ENCODE measurements at regions not wholly inside any gene's neighbourhood (a gene's known extent, or its start where the extent isn't known, plus 50 kb on each side); places are given as distances from the start of the nearest gene placed in this dataset.

DNA sequence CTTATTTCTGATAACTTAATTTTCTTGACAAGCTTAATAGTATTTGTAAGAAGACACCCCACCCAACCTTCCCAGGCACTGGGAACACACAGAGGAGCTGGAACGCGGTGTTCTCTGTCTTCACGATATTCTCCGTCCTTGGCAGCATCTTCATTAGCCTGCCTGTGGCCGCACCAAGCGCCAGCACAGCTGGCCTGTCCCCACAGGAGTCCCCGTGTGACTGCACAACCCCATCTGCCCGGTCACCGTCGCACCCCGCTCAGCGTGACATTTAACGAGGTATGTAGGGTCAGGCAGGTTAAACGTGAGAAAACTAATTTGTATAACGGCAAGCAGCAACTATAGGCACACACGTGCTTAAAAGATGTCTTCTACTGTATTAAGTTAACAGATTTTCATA lies 293.3 kb downstream of the BRD1 start:
- no peak for DNase-seq (ENCODE audit: low spot score)
- no peak overlapping the region for H3K4me2 ChIP-seq (ENCODE audit: low read depth, low read length)
- BruUV-seq (replicated peaks), result no TSS peak
- H3K9ac ChIP-seq (ENCODE audit: insufficient read depth, low read depth, low read length), result no peak overlapping the region
- no peaks in the 10 kb centered on the region for H3K4me1 ChIP-seq (ENCODE audit: insufficient read depth, low read length)
- no peak overlapping the region for H3K4me3 ChIP-seq (replicated peaks in 1 of 3; ENCODE audit: insufficient read depth in 1 of 3, low read depth in 2 of 3, low read length in 3 of 3)
- no peak for ATAC-seq
- H3K79me2 ChIP-seq (ENCODE audit: insufficient read depth, low read length), result no peaks in the 10 kb centered on the region
- intact Hi-C loops (cut with micrococcal nuclease; ENCODE audit: unreplicated experiment), result no loop called here
- CTCF ChIA-PET (ENCODE audit: low intra/inter-chr PET ratio, low total read pairs), result no interaction called here
- TF ChIP-seq ZFP36L1 (CRISPR knock-in tag; IDR thresholded peaks at IDR 0.05) (no peak), ZNF354B (CRISPR knock-in tag; IDR thresholded peaks at IDR 0.05) (no peak), SNRNP70 (IDR thresholded peaks at IDR 0.05; ENCODE audit: low read depth, low read length) (no peak), MYC (CRISPR knock-in tag; IDR thresholded peaks at IDR 0.05; ENCODE audit: borderline replicate concordance) (no peak), RARA (CRISPR knock-in tag; IDR thresholded peaks at IDR 0.05) (no peak), NFRKB (IDR thresholded peaks at IDR 0.05) (no peak), ZNF501 (CRISPR knock-in tag; IDR thresholded peaks at IDR 0.05) (no peak), ZNF225 (CRISPR knock-in tag; IDR thresholded peaks at IDR 0.05) (no peak), ZNF749 (CRISPR knock-in tag; IDR thresholded peaks at IDR 0.05; ENCODE audit: borderline replicate concordance) (no peak), ZNF589 (CRISPR knock-in tag; conservative IDR thresholded peaks at IDR 0.05) (no peak)
- TF ChIP-seq, protein P1, sequence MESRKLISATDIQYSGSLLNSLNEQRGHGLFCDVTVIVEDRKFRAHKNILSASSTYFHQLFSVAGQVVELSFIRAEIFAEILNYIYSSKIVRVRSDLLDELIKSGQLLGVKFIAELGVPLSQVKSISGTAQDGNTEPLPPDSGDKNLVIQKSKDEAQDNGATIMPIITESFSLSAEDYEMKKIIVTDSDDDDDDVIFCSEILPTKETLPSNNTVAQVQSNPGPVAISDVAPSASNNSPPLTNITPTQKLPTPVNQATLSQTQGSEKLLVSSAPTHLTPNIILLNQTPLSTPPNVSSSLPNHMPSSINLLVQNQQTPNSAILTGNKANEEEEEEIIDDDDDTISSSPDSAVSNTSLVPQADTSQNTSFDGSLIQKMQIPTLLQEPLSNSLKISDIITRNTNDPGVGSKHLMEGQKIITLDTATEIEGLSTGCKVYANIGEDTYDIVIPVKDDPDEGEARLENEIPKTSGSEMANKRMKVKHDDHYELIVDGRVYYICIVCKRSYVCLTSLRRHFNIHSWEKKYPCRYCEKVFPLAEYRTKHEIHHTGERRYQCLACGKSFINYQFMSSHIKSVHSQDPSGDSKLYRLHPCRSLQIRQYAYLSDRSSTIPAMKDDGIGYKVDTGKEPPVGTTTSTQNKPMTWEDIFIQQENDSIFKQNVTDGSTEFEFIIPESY (CRISPR knock-in tag; IDR thresholded peaks at IDR 0.05), result no peak
- TF ChIP-seq, protein P2, sequence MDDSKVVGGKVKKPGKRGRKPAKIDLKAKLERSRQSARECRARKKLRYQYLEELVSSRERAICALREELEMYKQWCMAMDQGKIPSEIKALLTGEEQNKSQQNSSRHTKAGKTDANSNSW (CRISPR knock-in tag; IDR thresholded peaks at IDR 0.05; ENCODE audit: borderline replicate concordance), result no peak
- TF ChIP-seq, protein P3, sequence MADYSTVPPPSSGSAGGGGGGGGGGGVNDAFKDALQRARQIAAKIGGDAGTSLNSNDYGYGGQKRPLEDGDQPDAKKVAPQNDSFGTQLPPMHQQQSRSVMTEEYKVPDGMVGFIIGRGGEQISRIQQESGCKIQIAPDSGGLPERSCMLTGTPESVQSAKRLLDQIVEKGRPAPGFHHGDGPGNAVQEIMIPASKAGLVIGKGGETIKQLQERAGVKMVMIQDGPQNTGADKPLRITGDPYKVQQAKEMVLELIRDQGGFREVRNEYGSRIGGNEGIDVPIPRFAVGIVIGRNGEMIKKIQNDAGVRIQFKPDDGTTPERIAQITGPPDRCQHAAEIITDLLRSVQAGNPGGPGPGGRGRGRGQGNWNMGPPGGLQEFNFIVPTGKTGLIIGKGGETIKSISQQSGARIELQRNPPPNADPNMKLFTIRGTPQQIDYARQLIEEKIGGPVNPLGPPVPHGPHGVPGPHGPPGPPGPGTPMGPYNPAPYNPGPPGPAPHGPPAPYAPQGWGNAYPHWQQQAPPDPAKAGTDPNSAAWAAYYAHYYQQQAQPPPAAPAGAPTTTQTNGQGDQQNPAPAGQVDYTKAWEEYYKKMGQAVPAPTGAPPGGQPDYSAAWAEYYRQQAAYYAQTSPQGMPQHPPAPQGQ (CRISPR knock-in tag; IDR thresholded peaks at IDR 0.05; ENCODE audit: borderline replicate concordance), result no peak
- WGBS (ENCODE audit: low lambda C conversion rate), result 44% methylated on average over 16 of the region's 16 CpGs
- peaks cover 3% of the 10 kb centered on the region; the same call in 1 of the 2 replicates for H4K20me1 ChIP-seq (ENCODE audit: insufficient read depth, low read length)
- no peaks in the 10 kb centered on the region for H3K9me3 ChIP-seq (ENCODE audit: low read length)
- H3K27ac ChIP-seq (ENCODE audit: extremely low read length, insufficient read depth, low read length), result no peak overlapping the region
- peaks cover 5 to 46% of the 10 kb centered on the region in 2 experiments; a peak in 4 of 5 replicates for H3K27me3 ChIP-seq (ENCODE audit: control insufficient read depth in 1 of 2, insufficient read depth in 2 of 2, low read length in 2 of 2)
- in situ Hi-C loops (cut with HindIII; ENCODE audit: extremely low pct_ligation_motif_present, low pct_unique_long_range_greater_than_20kb), result no loop called here
- H2AFZ ChIP-seq (ENCODE audit: low read length), result no peak overlapping the region
- POLR2A ChIA-PET, result no interaction called here
- no peak for FAIRE-seq
- H3K36me3 ChIP-seq (replicated peaks in 1 of 2; ENCODE audit: control insufficient read depth in 1 of 2, insufficient read depth in 2 of 2, low read length in 2 of 2), result no peaks in the 10 kb centered on the region

Data from HepG2 (cell line).